ENCODE measurements at regions not wholly inside any gene's neighbourhood (a gene's known extent, or its start where the extent isn't known, plus 50 kb on each side); places are given as distances from the start of the nearest gene placed in this dataset.

DNA sequence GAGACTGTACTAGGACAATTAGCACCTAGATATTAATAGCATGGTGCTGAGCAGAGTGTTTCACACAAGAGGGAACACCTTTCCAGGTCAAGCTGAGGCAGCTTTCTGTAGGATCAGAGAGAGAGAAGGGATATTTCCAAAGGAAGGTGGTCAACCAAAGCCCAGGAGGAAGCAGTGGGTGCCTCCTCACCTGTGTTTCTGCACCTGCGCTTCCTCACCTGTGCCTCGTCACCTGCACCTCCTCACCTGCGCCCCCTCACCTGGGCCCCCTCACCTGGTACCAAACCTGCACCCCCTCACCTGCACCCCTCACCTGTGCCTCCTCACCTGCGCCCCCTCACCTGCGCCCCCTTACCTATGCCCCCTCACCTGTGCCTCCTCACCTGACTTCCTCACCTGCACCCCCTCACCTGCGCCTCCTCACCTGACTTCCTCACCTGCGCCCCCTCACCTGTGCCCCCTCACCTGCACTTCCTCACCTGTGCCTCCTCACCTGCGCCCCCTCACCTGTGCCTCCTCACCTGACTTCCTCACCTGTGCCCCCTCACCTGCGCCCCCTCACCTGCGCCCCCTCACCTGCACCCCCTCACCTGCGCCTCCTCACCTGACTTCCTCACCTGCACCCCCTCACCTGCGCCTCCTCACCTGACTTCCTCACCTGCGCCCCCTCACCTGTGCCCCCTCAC lies 67.9 kb downstream of the TTLL2 start:
- intact Hi-C loops (cut with DNase I): loop anchor here (10.0 kb wide), 1 partner anchor 662 kb away; no protein-coding TSS in a partner anchor
- ATAC-seq (no peak), DNase-seq (no peak)
- Histone ChIP-seq H3K9me3 (no peaks in the 10 kb centered on the region), H3K4me3 (no peak overlapping the region), H3K27ac (no peak overlapping the region), H3K4me1 (no peaks in the 10 kb centered on the region), H3K27me3 (no peaks in the 10 kb centered on the region), H3K36me3 (no peaks in the 10 kb centered on the region)
- TF ChIP-seq, protein P1, sequence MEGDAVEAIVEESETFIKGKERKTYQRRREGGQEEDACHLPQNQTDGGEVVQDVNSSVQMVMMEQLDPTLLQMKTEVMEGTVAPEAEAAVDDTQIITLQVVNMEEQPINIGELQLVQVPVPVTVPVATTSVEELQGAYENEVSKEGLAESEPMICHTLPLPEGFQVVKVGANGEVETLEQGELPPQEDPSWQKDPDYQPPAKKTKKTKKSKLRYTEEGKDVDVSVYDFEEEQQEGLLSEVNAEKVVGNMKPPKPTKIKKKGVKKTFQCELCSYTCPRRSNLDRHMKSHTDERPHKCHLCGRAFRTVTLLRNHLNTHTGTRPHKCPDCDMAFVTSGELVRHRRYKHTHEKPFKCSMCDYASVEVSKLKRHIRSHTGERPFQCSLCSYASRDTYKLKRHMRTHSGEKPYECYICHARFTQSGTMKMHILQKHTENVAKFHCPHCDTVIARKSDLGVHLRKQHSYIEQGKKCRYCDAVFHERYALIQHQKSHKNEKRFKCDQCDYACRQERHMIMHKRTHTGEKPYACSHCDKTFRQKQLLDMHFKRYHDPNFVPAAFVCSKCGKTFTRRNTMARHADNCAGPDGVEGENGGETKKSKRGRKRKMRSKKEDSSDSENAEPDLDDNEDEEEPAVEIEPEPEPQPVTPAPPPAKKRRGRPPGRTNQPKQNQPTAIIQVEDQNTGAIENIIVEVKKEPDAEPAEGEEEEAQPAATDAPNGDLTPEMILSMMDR (IDR thresholded peaks at IDR 0.05): no peak

DNA sequence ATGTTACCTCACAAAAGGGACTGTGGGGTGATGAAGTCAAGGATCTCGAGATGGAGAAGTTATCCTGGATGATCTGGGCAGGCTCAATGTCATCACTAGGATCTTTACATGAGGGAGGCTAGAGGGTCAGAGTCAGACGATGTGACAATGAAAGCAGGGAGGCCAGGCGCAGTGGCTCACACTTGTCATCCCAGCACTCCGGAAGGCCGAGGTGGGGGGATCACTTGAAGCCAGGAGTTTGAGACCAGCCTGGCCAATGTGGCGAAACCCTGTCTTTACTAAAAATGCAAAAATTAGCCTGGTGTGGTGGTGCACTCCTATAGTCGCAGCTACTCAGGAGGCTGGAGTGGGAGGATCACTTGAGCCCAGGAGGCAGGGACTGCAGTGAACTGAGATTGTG lies 68.8 kb downstream of the TTLL2 start:
- TF ChIP-seq, protein P1 (IDR thresholded peaks at IDR 0.05): no peak
- Histone ChIP-seq H3K4me1 (no peaks in the 10 kb centered on the region), H3K9me3 (no peaks in the 10 kb centered on the region), H3K27ac (no peak overlapping the region), H3K36me3 (no peaks in the 10 kb centered on the region), H3K27me3 (no peaks in the 10 kb centered on the region), H3K4me3 (no peak overlapping the region)
- intact Hi-C loops (cut with DNase I): loop anchor here (10.0 kb wide), 1 partner anchor 661 kb away; no protein-coding TSS in a partner anchor
- ATAC-seq (no peak), DNase-seq (peak; percentile 46)

- H3K4me3 ChIP-seq: no peak overlapping the region
- H3K36me3 ChIP-seq: no peaks in the 10 kb centered on the region
- no peak for ATAC-seq
- H3K27me3 ChIP-seq: no peaks in the 10 kb centered on the region
- no peaks in the 10 kb centered on the region for H3K4me1 ChIP-seq
- intact Hi-C loops (cut with DNase I): loop anchor here (10.0 kb wide), 1 partner anchor 660 kb away; no protein-coding TSS in a partner anchor
- no peaks in the 10 kb centered on the region for H3K9me3 ChIP-seq
- peak; percentile 39 for DNase-seq
- TF ChIP-seq, protein P1 (IDR thresholded peaks at IDR 0.05): no peak
- no peak overlapping the region for H3K27ac ChIP-seq
Measured at GRCh38 chr6:167394339-167394738, 69.5 kb downstream of the TTLL2 start.

DNA sequence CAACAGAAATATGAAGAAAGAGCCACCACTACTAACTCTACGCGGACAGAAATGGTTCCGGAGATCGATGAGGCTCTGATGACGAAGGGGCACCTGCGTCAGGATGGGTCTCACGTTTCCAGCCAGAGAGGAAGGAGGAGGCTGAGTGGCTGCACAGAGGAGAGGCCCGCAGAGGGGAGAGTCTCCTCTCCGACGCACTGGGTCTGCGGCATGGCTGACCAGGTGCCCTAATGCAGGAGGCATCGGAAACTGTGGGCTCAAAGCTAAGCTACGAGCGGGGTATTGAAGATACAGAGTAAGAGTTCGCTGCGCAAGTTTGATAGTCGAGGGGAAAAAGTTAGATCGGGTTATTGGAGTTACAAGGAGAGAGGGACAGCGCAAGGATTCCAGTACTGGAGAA lies 69.9 kb downstream of the TTLL2 start:
- H3K27ac ChIP-seq: no peak overlapping the region
- intact Hi-C loops (cut with DNase I): loop anchor here (10.0 kb wide), 1 partner anchor 660 kb away; no protein-coding TSS in a partner anchor
- ATAC-seq: no peak

GRCh38 chr6:167396068-167396658 lies 71.3 kb downstream of the TTLL2 start:
- no peak for ATAC-seq
- H3K27ac ChIP-seq: no peak overlapping the region
- TF ChIP-seq, protein P1 (IDR thresholded peaks at IDR 0.05): no peak

More for the DNA sequence above, 69.9 kb downstream of the TTLL2 start:
- no peaks in the 10 kb centered on the region for H3K9me3 ChIP-seq
- peak; percentile 29 for DNase-seq
- H3K4me1 ChIP-seq: no peaks in the 10 kb centered on the region
- no peaks in the 10 kb centered on the region for H3K36me3 ChIP-seq
- TF ChIP-seq, protein P1 (IDR thresholded peaks at IDR 0.05): no peak
- no peaks in the 10 kb centered on the region for H3K27me3 ChIP-seq
- H3K4me3 ChIP-seq: no peak overlapping the region

More at GRCh38 chr6:167396068-167396658, 71.3 kb downstream of the TTLL2 start:
- Histone ChIP-seq H3K27me3 (no peaks in the 10 kb centered on the region), H3K36me3 (no peaks in the 10 kb centered on the region), H3K9me3 (no peaks in the 10 kb centered on the region), H3K4me3 (no peak overlapping the region), H3K4me1 (no peaks in the 10 kb centered on the region)
- peak; percentile 45 for DNase-seq
- intact Hi-C loops (cut with DNase I): loop anchor here (10.0 kb wide), 1 partner anchor 659 kb away; no protein-coding TSS in a partner anchor

Data from upper lobe of right lung (tissue), 1 donor.